G401 (cell line): ENCODE measurements at regions not wholly inside any gene's neighbourhood (a gene's known extent, or its start where the extent isn't known, plus 50 kb on each side); places are given as distances from the start of the nearest gene placed in this dataset.

Experiments
- DNase-seq: peaks from one replicate; pipeline ENCODE4 v3.0.0-alpha.2; 2015; ENCODE audit warnings: low spot score
- in situ Hi-C: cut with HindIII; loops from 2 replicates; pipeline ENCODE4 v1.10.0; 2016; ENCODE audit warnings: low sequenced_read_pairs, mixed read lengths

GRCh38 chr2:118706844-118707243 lies 140.6 kb downstream of the EN1 start:
- no peak for DNase-seq
- in situ Hi-C loops: no loop called here

DNA sequence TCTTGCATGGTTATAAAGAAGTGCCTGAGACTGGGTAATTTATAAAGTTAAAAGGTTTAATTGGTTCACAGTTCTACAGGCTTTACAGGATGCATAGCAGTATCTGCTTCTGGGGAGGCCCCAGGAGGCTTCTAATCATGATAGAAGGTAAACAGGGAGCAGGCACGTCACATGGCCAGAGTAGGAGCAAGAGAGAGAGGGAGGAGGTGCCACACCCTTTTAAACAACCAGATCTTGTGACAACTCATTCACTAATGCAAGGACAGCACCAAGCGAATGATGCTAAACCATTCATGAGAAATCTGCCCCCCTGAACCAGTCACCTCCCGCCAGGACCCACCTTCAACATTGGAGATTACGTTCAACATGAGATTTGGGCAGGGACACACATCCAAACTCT lies 141.1 kb downstream of the EN1 start:
- no peak for DNase-seq
- in situ Hi-C loops: no loop called here

GRCh38 chr2:118705032-118705431 lies 142.4 kb downstream of the EN1 start:
- no peak for DNase-seq

DNA sequence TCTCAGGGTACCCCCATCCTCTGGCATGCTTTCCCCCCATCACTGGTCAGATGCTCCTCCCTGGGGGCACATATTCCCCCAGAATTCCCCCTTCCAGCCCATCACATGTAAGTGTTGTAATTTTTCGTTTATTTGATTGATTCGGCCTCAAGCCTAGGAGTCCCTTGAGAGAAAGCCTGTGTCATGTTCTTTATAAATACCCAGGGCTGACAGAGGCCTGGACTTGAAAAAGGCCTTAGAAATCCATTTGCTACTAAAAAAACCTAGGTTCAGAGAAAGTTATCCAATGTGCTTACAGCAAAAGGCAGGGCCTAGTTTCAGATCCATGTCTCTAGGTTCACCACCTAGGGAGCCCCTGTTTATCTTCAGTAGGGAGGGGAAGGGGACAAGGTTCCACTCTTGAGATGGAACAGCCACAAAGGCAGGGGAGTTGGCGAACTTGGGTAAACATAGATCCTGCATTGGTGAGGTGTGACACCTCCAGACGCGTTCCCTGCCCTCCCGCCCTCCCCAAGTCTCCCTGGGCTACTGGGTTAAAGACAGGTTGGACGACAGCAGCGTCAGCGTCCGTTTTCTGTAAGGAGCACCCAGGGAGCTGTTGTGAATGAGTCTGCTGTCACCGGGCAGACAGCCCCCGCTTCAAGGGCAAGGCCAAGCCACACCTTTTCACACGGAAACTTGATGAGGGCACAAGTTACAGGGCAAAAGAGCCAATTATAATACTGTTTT lies 147.8 kb downstream of the EN1 start:
- in situ Hi-C loops: no loop called here
- DNase-seq: no peak

More at GRCh38 chr2:118705032-118705431, 142.4 kb downstream of the EN1 start:
- in situ Hi-C loops: no loop called here

DNA sequence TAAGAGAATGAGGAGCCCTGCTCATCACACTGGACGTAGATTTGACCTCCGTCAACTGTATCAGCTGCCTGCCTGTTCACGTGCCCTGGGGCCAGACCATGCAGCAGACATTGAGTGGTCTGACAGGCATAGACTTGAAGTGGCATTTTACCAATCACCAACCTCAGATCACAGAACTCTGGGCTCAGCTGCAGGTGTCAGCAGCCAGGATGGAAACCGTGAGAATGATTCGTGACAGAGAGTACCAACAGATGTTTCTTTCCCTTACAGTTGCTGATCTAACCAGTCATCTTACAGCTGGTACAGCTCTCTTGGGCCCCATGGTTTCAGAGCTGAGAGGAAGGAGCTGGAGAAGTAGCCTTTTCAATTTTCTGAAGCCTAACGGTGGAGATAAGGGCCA lies 148.9 kb downstream of the EN1 start:
- DNase-seq: no peak
- in situ Hi-C loops: no loop called here

GRCh38 chr2:118697781-118698180 lies 149.7 kb downstream of the EN1 start:
- in situ Hi-C loops: no loop called here
- DNase-seq: no peak

GRCh38 chr2:118696786-118697465 lies 150.5 kb downstream of the EN1 start:
- DNase-seq: no peak

DNA sequence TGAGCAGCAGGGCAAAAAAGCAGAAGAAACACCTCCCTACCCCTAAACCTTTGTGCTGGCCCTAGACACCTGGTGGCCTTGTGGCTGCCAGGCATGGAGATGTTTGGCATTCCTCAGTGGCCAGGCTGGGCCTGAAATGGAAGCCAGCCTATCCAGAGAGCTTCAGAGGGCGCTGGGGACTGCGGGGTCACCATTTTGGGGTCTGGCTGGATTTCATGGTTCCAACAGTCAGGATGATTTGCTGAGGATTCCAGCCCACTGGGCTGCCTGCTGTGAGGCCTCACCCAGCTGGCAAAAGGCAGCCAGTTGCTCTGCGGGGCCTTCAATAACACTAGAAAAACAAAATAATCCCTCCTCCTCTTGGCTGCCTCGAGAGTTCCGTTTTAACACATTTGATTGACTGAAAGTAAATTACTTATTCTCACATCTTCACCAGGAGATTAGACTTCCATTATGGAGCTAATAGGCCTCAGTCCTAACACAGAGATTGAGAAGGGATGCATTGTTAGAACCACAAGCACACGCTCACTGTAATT lies 154.1 kb downstream of the EN1 start:
- in situ Hi-C loops: no loop called here
- DNase-seq: no peak

More at GRCh38 chr2:118696786-118697465, 150.5 kb downstream of the EN1 start:
- in situ Hi-C loops: no loop called here

GRCh38 chr2:118689874-118690273 lies 157.6 kb downstream of the EN1 start:
- DNase-seq: no peak
- in situ Hi-C loops: no loop called here

GRCh38 chr2:118689456-118689855 lies 158.0 kb downstream of the EN1 start:
- DNase-seq: no peak
- in situ Hi-C loops: no loop called here

DNA sequence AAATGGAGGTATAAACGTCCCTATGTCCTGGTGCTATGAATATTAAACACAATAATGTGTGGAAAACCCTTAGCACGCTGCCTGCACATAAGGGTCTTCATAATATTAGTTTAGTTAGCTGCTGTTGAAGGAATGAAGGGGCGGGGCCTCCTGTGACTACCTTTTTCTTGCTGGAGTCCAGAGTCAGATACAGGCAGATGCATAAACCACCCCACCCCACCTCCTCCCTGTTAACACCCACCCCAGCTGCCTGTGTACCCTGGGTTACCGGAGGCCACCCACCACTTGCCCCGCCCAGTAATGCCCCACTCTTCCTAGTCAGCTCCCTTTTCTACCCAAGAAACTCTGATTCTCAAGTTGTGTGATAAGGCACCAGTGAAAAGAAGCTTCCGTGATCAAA lies 158.4 kb downstream of the EN1 start:
- DNase-seq: no peak
- in situ Hi-C loops: no loop called here

DNA sequence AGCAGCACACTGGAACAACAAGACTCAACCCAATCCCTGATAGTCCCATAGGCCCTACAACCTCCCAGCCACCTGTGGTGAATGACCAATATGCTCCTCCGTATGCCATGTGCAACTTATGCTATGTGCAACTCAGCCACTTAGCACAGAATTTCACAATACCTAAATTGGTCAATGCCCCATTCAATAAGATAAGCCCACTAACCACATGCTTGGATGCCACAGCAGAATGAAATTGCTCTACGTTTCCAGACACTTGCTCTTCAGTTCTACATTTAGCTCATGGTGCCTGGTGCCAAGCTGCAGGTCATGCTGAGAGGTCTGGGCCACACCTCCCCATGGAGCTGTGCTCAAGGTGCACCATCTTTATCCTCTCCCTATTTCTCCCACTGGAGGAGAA lies 159.8 kb downstream of the EN1 start:
- in situ Hi-C loops: no loop called here
- DNase-seq: no peak

DNA sequence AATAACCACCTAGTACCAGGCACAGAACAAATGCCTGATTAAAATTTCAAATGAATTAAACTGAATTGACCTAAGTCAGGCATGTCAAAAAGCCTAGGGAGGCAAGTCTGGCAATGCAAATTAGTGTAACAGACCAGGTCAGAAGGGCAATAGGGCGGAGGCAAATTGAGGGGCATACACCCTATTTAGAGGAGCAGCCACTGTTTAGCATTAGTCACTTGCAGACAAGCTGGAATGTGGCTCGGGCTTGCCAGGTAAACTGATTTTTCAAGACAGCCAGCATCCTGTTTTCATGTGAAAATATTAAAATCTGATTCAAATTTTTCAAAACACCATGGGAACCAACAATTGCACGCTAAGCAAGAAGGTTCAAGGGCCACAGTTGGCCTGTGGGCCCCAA lies 160.3 kb downstream of the EN1 start:
- DNase-seq: no peak
- in situ Hi-C loops: no loop called here

DNA sequence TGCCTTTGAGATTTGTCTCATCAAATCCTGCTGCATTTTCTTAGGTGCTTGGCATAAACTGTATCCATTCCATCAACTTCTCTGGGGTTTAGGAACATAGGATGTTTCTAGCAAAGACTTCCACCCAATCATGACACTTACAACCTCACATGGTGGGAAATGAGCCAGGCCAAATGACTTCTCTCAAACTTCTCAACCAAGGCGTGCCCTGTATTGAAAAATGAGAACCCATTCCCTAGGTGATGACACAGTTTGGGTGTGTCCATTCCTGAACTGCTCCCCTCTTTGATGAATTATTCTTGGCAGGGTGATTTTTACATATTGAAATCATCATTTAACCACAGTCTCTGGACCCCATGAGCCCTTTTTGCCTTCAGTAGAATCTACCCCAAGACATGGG lies 161.1 kb downstream of the EN1 start:
- DNase-seq: no peak
- in situ Hi-C loops: no loop called here

DNA sequence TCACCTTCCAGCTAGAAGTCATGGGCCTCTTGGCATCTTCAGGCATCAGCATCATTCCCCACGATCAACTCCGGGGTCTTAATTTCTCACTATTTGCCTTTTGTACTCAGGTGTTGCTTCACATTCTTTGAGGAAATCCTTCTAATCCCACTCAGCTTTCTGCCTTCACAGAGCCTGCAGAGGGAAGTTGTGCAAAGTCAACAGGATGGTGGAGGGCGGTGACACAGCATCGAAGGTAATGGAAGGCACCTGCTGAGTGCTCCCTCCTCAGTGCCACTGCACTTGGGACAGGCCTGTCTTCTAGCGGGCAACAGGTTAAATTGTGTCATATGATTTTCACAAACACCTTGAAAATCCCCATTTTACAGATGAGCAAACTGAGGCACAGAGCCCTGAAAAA lies 164.0 kb downstream of the EN1 start:
- no peak for DNase-seq
- in situ Hi-C loops: no loop called here

GRCh38 chr2:118678985-118679384 lies 168.5 kb downstream of the EN1 start:
- in situ Hi-C loops: no loop called here
- no peak for DNase-seq

DNA sequence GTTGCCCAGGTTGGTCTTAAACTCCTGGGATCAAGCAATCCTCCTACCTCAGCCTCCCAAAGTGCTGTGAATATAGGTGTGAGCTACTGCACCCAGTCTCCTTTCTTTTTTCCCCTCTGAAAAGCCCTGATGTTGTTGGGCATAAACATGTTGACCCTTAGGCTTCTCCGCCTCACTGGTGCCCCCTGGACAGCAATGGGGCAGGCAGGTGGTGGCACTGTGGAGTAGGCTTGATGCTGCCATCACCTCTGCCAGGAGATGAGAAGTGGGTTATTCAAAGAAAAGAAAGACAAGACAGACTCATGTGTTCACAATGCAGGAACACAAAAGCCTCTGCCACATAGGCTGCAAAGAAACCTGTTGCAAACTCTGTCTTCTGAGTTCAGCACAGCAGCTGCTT lies 169.9 kb downstream of the EN1 start:
- DNase-seq: no peak
- in situ Hi-C loops: no loop called here

DNA sequence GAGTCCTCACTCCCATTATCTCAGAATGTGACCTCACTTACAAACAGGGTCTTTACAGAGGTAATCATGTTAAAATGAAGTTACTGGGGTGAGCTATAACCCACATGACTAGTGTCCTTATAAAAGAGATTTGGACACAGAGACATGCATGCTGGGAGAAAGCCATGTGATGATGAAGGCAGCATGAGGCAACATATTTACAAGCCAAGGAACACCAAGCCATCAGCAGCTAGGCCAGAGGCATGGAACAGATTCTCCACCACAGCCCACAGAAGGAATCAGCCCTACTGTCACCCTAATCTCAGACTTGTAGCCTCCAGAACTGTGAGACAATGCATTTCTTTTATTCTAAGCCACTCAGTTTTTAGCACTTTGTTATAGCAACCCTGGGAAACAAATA lies 171.9 kb downstream of the EN1 start:
- in situ Hi-C loops: no loop called here
- DNase-seq: no peak

GRCh38 chr2:118672571-118673158 lies 174.8 kb downstream of the EN1 start:
- DNase-seq: no peak
- in situ Hi-C loops: no loop called here

- DNase-seq: no peak
- in situ Hi-C loops: no loop called here
These were observed 175.6 kb downstream of the EN1 start for GRCh38 chr2:118671701-118672454.
